H1 (cell line): ENCODE measurements at regions not wholly inside any gene's neighbourhood (a gene's known extent, or its start where the extent isn't known, plus 50 kb on each side); places are given as distances from the start of the nearest gene placed in this dataset.

Experiments
- CTCF ChIA-PET: fragments of 300-600 bp; sonication (Branson Sonifier 250); formaldehyde crosslinking; loops from one replicate; lab custom pipeline; 2021; ENCODE audit not compliant: partially characterized antibody; lab: Charles Lee
- POLR2A ChIA-PET: fragments of 300-600 bp; sonication (Branson Sonifier 250); formaldehyde crosslinking; loops from one replicate; lab custom pipeline; 2021; ENCODE audit warnings: inconsistent platforms; ENCODE audit not compliant: partially characterized antibody; lab: Charles Lee
- DNase-seq, 2 experiments: peaks; one replicate each; pipeline versions ENCODE4 v3.0.0 to v3.0.0-alpha.2; 2010 to 2022; ENCODE audit warnings: low spot score in 2 of 2, low read depth in 1 of 2, mixed read lengths in 1 of 2
- FAIRE-seq: peaks from 2 replicates; lab custom pipeline; 2011; peaks lifted over from hg19 to GRCh38; lab: Jason Lieb, UNC
- H2AFZ ChIP-seq: 2 replicates; pipeline ENCODE4 v1.8.1; 2012; ENCODE audit warnings: low read length, inconsistent platforms
- H2AK5ac ChIP-seq: 2 replicates; pipeline ENCODE4 v1.6.1; 2013; ENCODE audit warnings: low read depth, low read length
- H2BK120ac ChIP-seq: replicated peaks from 2 replicates; pipeline ENCODE3; 2013; ENCODE audit warnings: low read depth, low read length, inconsistent platforms
- H2BK12ac ChIP-seq: 2 replicates; pipeline ENCODE4 v1.6.1; 2013; ENCODE audit warnings: low read depth, low read length
- H2BK15ac ChIP-seq: 2 replicates; pipeline ENCODE4 v1.6.1; 2013; ENCODE audit warnings: low read length
- H2BK20ac ChIP-seq: 2 replicates; pipeline ENCODE4 v1.6.1; 2013; ENCODE audit warnings: low read length
- H2BK5ac ChIP-seq: 2 replicates; pipeline ENCODE4 v1.6.1; 2013; ENCODE audit warnings: low read depth, low read length
- H3K14ac ChIP-seq: 2 replicates; pipeline ENCODE4 v1.6.1; 2013; ENCODE audit warnings: inconsistent platforms; ENCODE audit not compliant: insufficient read length
- H3K18ac ChIP-seq: 2 replicates; pipeline ENCODE4 v1.6.1; 2013; ENCODE audit warnings: low read length; ENCODE audit errors: extremely low read depth
- H3K23ac ChIP-seq: 2 replicates; pipeline ENCODE4 v1.6.1; 2013; ENCODE audit warnings: inconsistent platforms; ENCODE audit not compliant: insufficient read length
- H3K23me2 ChIP-seq: 2 replicates; pipeline ENCODE4 v1.6.1; 2013; ENCODE audit warnings: low read depth, low read length
- H3K27ac ChIP-seq: 2 replicates; pipeline ENCODE4 v1.6.1; 2011; ENCODE audit warnings: low read depth, low read length, inconsistent platforms
- H3K27me3 ChIP-seq, 4 experiments: replicated peaks in 1 of 4; 1 replicate in 1 of 4; 2 replicates in 3 of 4; pipeline versions ENCODE4 v1.6.1 to v1.8.1; 2011 to 2013; ENCODE audit warnings: low read length in 3 of 4, mild to moderate bottlenecking in 3 of 4, inconsistent platforms in 2 of 4, mixed read lengths in 2 of 4, moderate library complexity in 1 of 4; ENCODE audit not compliant: control insufficient read depth in 3 of 4, insufficient read depth in 3 of 4; ENCODE audit errors: extremely low read depth in 1 of 4
- H3K36me3 ChIP-seq, 4 experiments: 2 replicates each; pipeline versions ENCODE4 v1.6.1 to v1.8.1; 2011 to 2013; ENCODE audit warnings: mild to moderate bottlenecking in 4 of 4, low read length in 3 of 4, moderate library complexity in 2 of 4, control low read depth in 1 of 4, inconsistent platforms in 1 of 4; ENCODE audit not compliant: insufficient read depth in 4 of 4, control insufficient read depth in 2 of 4
- H3K4ac ChIP-seq: replicated peaks from 2 replicates; pipeline ENCODE3; 2013; ENCODE audit warnings: low read length, low read depth, mixed read lengths, inconsistent platforms; ENCODE audit not compliant: insufficient read length
- H3K4me1 ChIP-seq, 4 experiments: replicated peaks in 1 of 4; 1 replicate in 1 of 4; 2 replicates in 3 of 4; pipeline versions ENCODE4 v1.6.1 to v1.8.1; 2011 to 2013; ENCODE audit warnings: low read length in 3 of 4, inconsistent platforms in 2 of 4, mixed read lengths in 1 of 4; ENCODE audit not compliant: insufficient read depth in 4 of 4, control insufficient read depth in 3 of 4
- H3K4me2 ChIP-seq, 2 experiments: 2 replicates each; pipeline versions ENCODE4 v1.6.1 to v1.8.1; 2011 to 2013; ENCODE audit warnings: low read depth in 2 of 2, low read length in 2 of 2, control low read depth in 1 of 2, inconsistent platforms in 1 of 2, mild to moderate bottlenecking in 1 of 2; ENCODE audit not compliant: insufficient read depth in 1 of 2
- H3K4me3 ChIP-seq, 4 experiments: fragments of 200-600, 300-600 bp in 1 of 4; sonication (generic), shearing (Covaris generic), sonication (Bioruptor Twin) in 1 of 4; 2 replicates each; pipeline versions ENCODE4 v1.5.1 to v1.8.1; 2011 to 2016; ENCODE audit warnings: low read length in 4 of 4, low read depth in 3 of 4, control low read depth in 2 of 4, inconsistent platforms in 2 of 4, mild to moderate bottlenecking in 2 of 4, mixed read lengths in 1 of 4, moderate library complexity in 1 of 4; ENCODE audit not compliant: insufficient read depth in 2 of 4; ENCODE audit errors: extremely low read depth in 1 of 4
- H3K56ac ChIP-seq: replicated peaks from 2 replicates; pipeline ENCODE3; 2013; ENCODE audit warnings: low read depth, mild to moderate bottlenecking, mixed read lengths, low read length, inconsistent platforms; ENCODE audit not compliant: insufficient read length
- H3K79me1 ChIP-seq: 2 replicates; pipeline ENCODE4 v1.6.1; 2013; ENCODE audit warnings: low read depth, low read length, control low read depth
- H3K79me2 ChIP-seq, 2 experiments: 2 replicates each; pipeline versions ENCODE4 v1.6.1 to v1.8.1; 2012 to 2013; ENCODE audit warnings: low read length in 2 of 2, mild to moderate bottlenecking in 2 of 2, inconsistent platforms in 1 of 2; ENCODE audit not compliant: insufficient read depth in 2 of 2, control insufficient read depth in 1 of 2
- H3K9ac ChIP-seq, 4 experiments: replicated peaks in 1 of 4; 1 replicate in 1 of 4; 2 replicates in 3 of 4; pipeline versions ENCODE4 v1.6.1 to v1.8.1; 2011 to 2013; ENCODE audit warnings: low read depth in 3 of 4, low read length in 3 of 4, control low read depth in 2 of 4, mild to moderate bottlenecking in 2 of 4, moderate library complexity in 2 of 4, inconsistent platforms in 1 of 4; ENCODE audit errors: extremely low read depth in 1 of 4
- H3K9me3 ChIP-seq, 2 experiments: 2 replicates each; pipeline versions ENCODE4 v1.6.1 to v1.8.1; 2012 to 2013; ENCODE audit warnings: mild to moderate bottlenecking in 2 of 2, moderate library complexity in 2 of 2, control low read depth in 1 of 2, inconsistent platforms in 1 of 2, low read depth in 1 of 2, low read length in 1 of 2, mixed read lengths in 1 of 2; ENCODE audit not compliant: insufficient read depth in 2 of 2
- H4K20me1 ChIP-seq, 2 experiments: replicated peaks in 1 of 2; 2 replicates each; pipeline versions ENCODE3 to v1.8.1; 2011 to 2013; ENCODE audit warnings: inconsistent platforms in 2 of 2, low read length in 2 of 2, mild to moderate bottlenecking in 1 of 2; ENCODE audit not compliant: insufficient read depth in 2 of 2, control insufficient read depth in 1 of 2
- H4K5ac ChIP-seq: 2 replicates; pipeline ENCODE4 v1.6.1; 2013; ENCODE audit warnings: low read length, low read depth, mixed read lengths, inconsistent platforms; ENCODE audit not compliant: insufficient read length
- H4K8ac ChIP-seq: 2 replicates; pipeline ENCODE4 v1.8.0; 2013; ENCODE audit warnings: mild to moderate bottlenecking, moderate library complexity, low read length, inconsistent platforms; ENCODE audit not compliant: insufficient read depth; ENCODE audit errors: extremely low read depth
- H4K91ac ChIP-seq: replicated peaks from 2 replicates; pipeline ENCODE3; 2013; ENCODE audit warnings: low read length, mixed read lengths, inconsistent platforms; ENCODE audit not compliant: insufficient read length
- ASH2L ChIP-seq: fragments of 200-600, 300-600 bp; sonication (generic); IDR thresholded peaks from one replicate; pipeline ENCODE4 v1.7.1; 2017; ENCODE audit warnings: low read length
- ATF2 ChIP-seq: IDR thresholded peaks from 2 replicates; pipeline ENCODE4 v1.6.1; 2012; ENCODE audit warnings: low read length, inconsistent platforms
- CREB1 ChIP-seq: IDR thresholded peaks from 2 replicates; pipeline ENCODE4 v1.6.1; 2012; ENCODE audit warnings: inconsistent platforms
- EP300 ChIP-seq, 2 experiments: IDR thresholded peaks; 1 replicate in 1 of 2; 2 replicates in 1 of 2; pipeline ENCODE4 v1.6.1; 2011 to 2012; ENCODE audit warnings: low read depth in 2 of 2, low read length in 2 of 2, mild to moderate bottlenecking in 2 of 2, borderline replicate concordance in 1 of 2, inconsistent platforms in 1 of 2, moderate library complexity in 1 of 2
- FOSL1 ChIP-seq: IDR thresholded peaks from 2 replicates; pipeline ENCODE4 v1.6.1; 2011; ENCODE audit warnings: mild to moderate bottlenecking, low read depth, low read length, moderate library complexity; ENCODE audit not compliant: insufficient read depth
- KDM1A ChIP-seq: fragments of 200-600, 300-600 bp; sonication (generic); IDR thresholded peaks from 2 replicates; pipeline ENCODE4 v1.7.1; 2016; ENCODE audit warnings: mild to moderate bottlenecking, low read length, borderline replicate concordance
- KDM5A ChIP-seq: fragments of 200-600 bp; IDR thresholded peaks from 2 replicates; pipeline ENCODE4 v1.7.1; 2012; ENCODE audit warnings: mild to moderate bottlenecking, low read length, inconsistent platforms, mixed read lengths
- PHF8 ChIP-seq: fragments of 200-600 bp; sonication (generic); conservative IDR thresholded peaks from 2 replicates; pipeline ENCODE4 v1.7.1; 2012; ENCODE audit warnings: low read depth, mild to moderate bottlenecking, inconsistent platforms, low read length, moderate library complexity
- RXRA ChIP-seq: IDR thresholded peaks from 2 replicates; pipeline ENCODE4 v1.6.1; 2011; ENCODE audit warnings: low read depth, mild to moderate bottlenecking, low read length, moderate library complexity; ENCODE audit not compliant: insufficient read depth
- SAP30 ChIP-seq: fragments of 300-600 bp; sonication (generic); IDR thresholded peaks from 2 replicates; pipeline ENCODE4 v1.7.1; 2012; ENCODE audit warnings: low read length, moderate library complexity, mild to moderate bottlenecking, inconsistent platforms; ENCODE audit not compliant: insufficient read depth, insufficient replicate concordance
- SIN3A ChIP-seq, 2 experiments: IDR thresholded peaks in 1 of 2; conservative IDR thresholded peaks in 1 of 2; 2 replicates each; pipeline ENCODE4 v1.6.1; 2011 to 2012; ENCODE audit warnings: low read length in 2 of 2, improper control_type of control experiment in 1 of 2, low read depth in 1 of 2, mild to moderate bottlenecking in 1 of 2
- TAF1 ChIP-seq: IDR thresholded peaks from 2 replicates; pipeline ENCODE4 v1.6.1; 2011; ENCODE audit warnings: mild to moderate bottlenecking, low read depth, low read length
- WGBS, 2 experiments: shearing (Covaris generic) in 1 of 2; methylation state at CpG; one replicate each; pipeline versions ENCODE4 v1.1.6 to v1.1.7; 2013 to 2015; ENCODE audit warnings: low lambda C conversion rate in 2 of 2, mixed read lengths in 2 of 2, inconsistent platforms in 1 of 2, low coverage in 1 of 2, missing lambda C conversion rate in 1 of 2; ENCODE audit not compliant: insufficient replicate concordance in 2 of 2, insufficient coverage in 1 of 2, insufficient read length in 1 of 2; ENCODE audit errors: extremely low coverage in 1 of 2, missing lambda C conversion rate in 1 of 2; 5-methylcytosine and 5-hydroxymethylcytosine counted together

- Histone ChIP-seq H3K79me2 (no peaks in the 10 kb centered on the region), H4K5ac (no peak overlapping the region), H3K4me1 (peaks cover 0 to 4% (median 0%) of the 10 kb centered on the region in 4 experiments; a peak in 1 of 7 replicates), H2BK5ac (no peak overlapping the region), H3K9ac (no peak overlapping the region), H2BK20ac (no peak overlapping the region), H3K9me3 (no peaks in the 10 kb centered on the region), H3K14ac (no peak overlapping the region), H3K27me3 (no peaks in the 10 kb centered on the region), H3K79me1 (no peaks in the 10 kb centered on the region), H2BK15ac (no peak overlapping the region), H3K36me3 (no peaks in the 10 kb centered on the region), H3K4me2 (no peak overlapping the region), H2BK12ac (no peak overlapping the region), H3K4me3 (no peak overlapping the region), H3K4ac (no peak overlapping the region), H2AFZ (no peak overlapping the region), H4K8ac (no peak overlapping the region), H3K27ac (no peak overlapping the region), H4K91ac (no peak overlapping the region), H2BK120ac (no peak overlapping the region), H3K23ac (no peak overlapping the region), H4K20me1 (no peaks in the 10 kb centered on the region), H3K23me2 (no peaks in the 10 kb centered on the region), H3K56ac (no peak overlapping the region), H2AK5ac (no peak overlapping the region), H3K18ac (no peak overlapping the region)
- FAIRE-seq, result no peak
- no peak for DNase-seq
- ChIA-PET CTCF (no interaction called here), POLR2A (no interaction called here)
- 97% methylated on average over 2 of the region's 2 CpGs; no CpG with 5 or more reads in 1 of the 2 experiments for WGBS, 2 experiments
- TF ChIP-seq CREB1 (no peak), SIN3A (conservative IDR thresholded peaks at IDR 0.05 in 1 of 2, IDR thresholded peaks at IDR 0.05 in 1 of 2; ENCODE audit: low read depth in 1 of 2, low read length in 2 of 2) (no peak), RXRA (no peak), KDM1A (no peak), FOSL1 (no peak), EP300 (IDR thresholded peaks at IDR 0.05; ENCODE audit: borderline replicate concordance in 1 of 2, low read depth in 2 of 2, low read length in 2 of 2) (no peak), SAP30 (no peak), ASH2L (no peak), PHF8 (no peak), ATF2 (no peak), KDM5A (no peak), TAF1 (no peak)
Observed at GRCh38 chr4:66032571-66032970, 362.3 kb upstream of the EPHA5 start.
